OCI-LY3 (cell line): ENCODE measurements at regions not wholly inside any gene's neighbourhood (a gene's known extent, or its start where the extent isn't known, plus 50 kb on each side); places are given as distances from the start of the nearest gene placed in this dataset.

Experiments used
- H2AFZ ChIP-seq: fragments of 200-600, 300-600 bp; shearing (Covaris generic); 2 replicates; pipeline ENCODE4 v1.6.0; 2014; ENCODE audit warnings: antibody characterized with exemption, low read depth, low read length
- H3K27ac ChIP-seq: fragments of 200-600, 300-600 bp; sonication (generic); 2 replicates; pipeline ENCODE4 v1.5.1; 2014; ENCODE audit warnings: mild to moderate bottlenecking, low read length, moderate library complexity, mixed read lengths
- H3K27me3 ChIP-seq: fragments of 200-600, 300-600 bp; sonication (generic); 2 replicates; pipeline ENCODE4 v1.6.1; 2014; ENCODE audit warnings: low read depth, low read length, mixed read lengths
- H3K36me3 ChIP-seq: fragments of 200-600, 300-600 bp; sonication (generic); replicated peaks from 2 replicates; pipeline ENCODE3; 2014; ENCODE audit warnings: low read depth, low read length, mixed read lengths
- H3K4me1 ChIP-seq: fragments of 300-600, 200-600 bp; sonication (generic); 2 replicates; pipeline ENCODE4 v1.6.1; 2014; ENCODE audit warnings: low read length, mixed read lengths
- H3K4me2 ChIP-seq: fragments of 200-600, 300-600 bp; sonication (generic); 2 replicates; pipeline ENCODE4 v1.6.1; 2014; ENCODE audit warnings: low read length, mixed read lengths
- H3K4me3 ChIP-seq: fragments of 300-600, 200-600 bp; sonication (generic); 2 replicates; pipeline ENCODE4 v1.5.1; 2014; ENCODE audit warnings: antibody characterized with exemption, mild to moderate bottlenecking, low read length, moderate library complexity
- H3K79me2 ChIP-seq: fragments of 300-600, 200-600 bp; shearing (Covaris generic); 2 replicates; pipeline ENCODE4 v1.6.1; 2014; ENCODE audit warnings: mild to moderate bottlenecking, low read length, mixed read lengths
- H3K9ac ChIP-seq: fragments of 300-600, 200-600 bp; shearing (Covaris generic); 2 replicates; pipeline ENCODE4 v1.6.0; 2014; ENCODE audit warnings: mild to moderate bottlenecking, low read length, moderate library complexity
- H3K9me3 ChIP-seq: fragments of 200-600, 300-600 bp; shearing (Covaris generic); 2 replicates; pipeline ENCODE4 v1.6.1; 2014; ENCODE audit warnings: low read length, mixed read lengths; ENCODE audit not compliant: insufficient read depth
- H4K20me1 ChIP-seq: fragments of 200-600, 300-600 bp; sonication (generic); 2 replicates; pipeline ENCODE4 v1.6.1; 2016; ENCODE audit warnings: low read length, mixed read lengths; ENCODE audit not compliant: insufficient read depth
- EZH2phosphoT487 ChIP-seq: fragments of 200-600 bp; shearing (Covaris generic); IDR thresholded peaks from 2 replicates; pipeline ENCODE4 v1.6.1; 2018; ENCODE audit warnings: antibody characterized with exemption, mixed run types, low read depth
- TF ChIP-seq, protein P1 (sequence below): fragments of 200-600, 300-600 bp; sonication (generic); IDR thresholded peaks from 2 replicates; pipeline ENCODE4 v1.5.1; 2014; ENCODE audit warnings: antibody characterized with exemption, low read length, low read depth

DNA sequence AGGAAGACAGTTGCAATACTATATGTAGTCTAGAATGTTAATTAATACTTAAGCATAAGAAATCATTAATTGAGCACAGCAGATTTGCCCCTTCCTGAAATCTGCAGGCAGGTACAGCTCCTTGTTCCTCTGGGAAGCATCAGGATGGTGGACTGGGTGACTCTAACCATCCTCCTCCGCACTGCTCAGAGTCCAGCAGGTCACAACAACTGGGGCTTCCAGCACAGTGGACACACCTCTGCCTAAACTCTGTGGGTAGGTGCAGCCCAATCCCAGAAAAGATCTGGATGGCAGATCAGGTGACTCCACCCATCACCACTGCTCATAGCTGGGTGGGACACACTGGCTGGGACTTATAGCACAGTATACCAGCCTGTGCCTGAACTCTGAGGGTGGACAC is 189.9 kb upstream of the TMCO5A start:
- no peaks in the 10 kb centered on the region for H3K79me2 ChIP-seq
- no peak overlapping the region for H3K4me2 ChIP-seq
- TF ChIP-seq, protein P1, sequence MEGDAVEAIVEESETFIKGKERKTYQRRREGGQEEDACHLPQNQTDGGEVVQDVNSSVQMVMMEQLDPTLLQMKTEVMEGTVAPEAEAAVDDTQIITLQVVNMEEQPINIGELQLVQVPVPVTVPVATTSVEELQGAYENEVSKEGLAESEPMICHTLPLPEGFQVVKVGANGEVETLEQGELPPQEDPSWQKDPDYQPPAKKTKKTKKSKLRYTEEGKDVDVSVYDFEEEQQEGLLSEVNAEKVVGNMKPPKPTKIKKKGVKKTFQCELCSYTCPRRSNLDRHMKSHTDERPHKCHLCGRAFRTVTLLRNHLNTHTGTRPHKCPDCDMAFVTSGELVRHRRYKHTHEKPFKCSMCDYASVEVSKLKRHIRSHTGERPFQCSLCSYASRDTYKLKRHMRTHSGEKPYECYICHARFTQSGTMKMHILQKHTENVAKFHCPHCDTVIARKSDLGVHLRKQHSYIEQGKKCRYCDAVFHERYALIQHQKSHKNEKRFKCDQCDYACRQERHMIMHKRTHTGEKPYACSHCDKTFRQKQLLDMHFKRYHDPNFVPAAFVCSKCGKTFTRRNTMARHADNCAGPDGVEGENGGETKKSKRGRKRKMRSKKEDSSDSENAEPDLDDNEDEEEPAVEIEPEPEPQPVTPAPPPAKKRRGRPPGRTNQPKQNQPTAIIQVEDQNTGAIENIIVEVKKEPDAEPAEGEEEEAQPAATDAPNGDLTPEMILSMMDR = no peak
- TF ChIP-seq EZH2phosphoT487 = no peak
- no peaks in the 10 kb centered on the region for H3K9me3 ChIP-seq
- no peaks in the 10 kb centered on the region for H4K20me1 ChIP-seq
- H3K9ac ChIP-seq = no peak overlapping the region
- H3K27me3 ChIP-seq = no peaks in the 10 kb centered on the region
- H3K27ac ChIP-seq = no peak overlapping the region
- no peak overlapping the region for H3K4me3 ChIP-seq
- H3K4me1 ChIP-seq = no peaks in the 10 kb centered on the region
- no peak overlapping the region for H2AFZ ChIP-seq
- H3K36me3 ChIP-seq = no peaks in the 10 kb centered on the region

DNA sequence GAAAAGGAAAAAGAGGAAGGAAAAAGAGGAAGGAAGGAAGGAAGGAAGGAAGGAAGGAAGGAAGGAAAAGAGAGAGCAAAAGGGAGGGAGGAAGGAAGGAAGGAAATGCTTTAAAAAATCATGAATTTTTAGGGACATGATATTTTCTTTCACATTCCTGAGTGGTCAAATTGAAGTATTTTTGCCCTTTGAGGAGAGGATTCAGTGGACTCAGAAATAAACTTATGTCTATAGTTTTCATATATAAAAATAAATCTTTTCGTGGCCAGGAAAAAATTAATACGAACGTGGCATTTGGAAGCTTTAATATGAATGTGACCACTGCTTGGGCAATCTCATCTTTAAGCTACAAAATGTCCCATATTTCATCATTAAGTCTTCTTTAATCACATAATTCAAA is 183.0 kb upstream of the TMCO5A start:
- no peak overlapping the region for H3K9ac ChIP-seq

DNA sequence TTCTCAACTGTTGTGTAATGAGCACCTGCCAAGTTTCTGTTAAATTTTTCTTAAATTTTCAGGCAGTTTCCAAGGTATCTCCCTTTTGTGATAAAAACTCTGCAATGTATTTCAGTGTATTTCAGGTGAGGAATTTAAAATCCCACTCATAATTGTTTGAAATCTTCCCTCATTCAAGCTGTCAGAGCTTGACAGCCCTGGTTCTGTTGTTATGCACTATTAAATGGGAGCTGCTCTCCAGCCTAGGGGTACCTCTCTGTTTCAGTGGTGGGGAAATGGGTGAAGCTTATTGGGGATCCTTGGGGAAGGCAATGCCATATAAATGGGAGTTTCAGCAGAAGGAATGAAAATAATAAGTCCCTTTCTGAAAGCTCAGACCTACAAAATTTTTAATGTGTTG is 178.0 kb upstream of the TMCO5A start:
- Histone ChIP-seq H4K20me1 (no peaks in the 10 kb centered on the region), H3K79me2 (no peaks in the 10 kb centered on the region)
- TF ChIP-seq, protein P1 = no peak
- no peak for TF ChIP-seq EZH2phosphoT487

More for the DNA sequence above, 183.0 kb upstream of the TMCO5A start:
- Histone ChIP-seq H2AFZ (no peak overlapping the region), H4K20me1 (no peaks in the 10 kb centered on the region), H3K4me1 (no peaks in the 10 kb centered on the region), H3K4me2 (no peak overlapping the region), H3K27ac (no peak overlapping the region), H3K27me3 (no peaks in the 10 kb centered on the region), H3K9me3 (no peaks in the 10 kb centered on the region), H3K36me3 (no peaks in the 10 kb centered on the region), H3K79me2 (no peaks in the 10 kb centered on the region), H3K4me3 (no peak overlapping the region)
- TF ChIP-seq EZH2phosphoT487 = no peak
- TF ChIP-seq, protein P1 = no peak

DNA sequence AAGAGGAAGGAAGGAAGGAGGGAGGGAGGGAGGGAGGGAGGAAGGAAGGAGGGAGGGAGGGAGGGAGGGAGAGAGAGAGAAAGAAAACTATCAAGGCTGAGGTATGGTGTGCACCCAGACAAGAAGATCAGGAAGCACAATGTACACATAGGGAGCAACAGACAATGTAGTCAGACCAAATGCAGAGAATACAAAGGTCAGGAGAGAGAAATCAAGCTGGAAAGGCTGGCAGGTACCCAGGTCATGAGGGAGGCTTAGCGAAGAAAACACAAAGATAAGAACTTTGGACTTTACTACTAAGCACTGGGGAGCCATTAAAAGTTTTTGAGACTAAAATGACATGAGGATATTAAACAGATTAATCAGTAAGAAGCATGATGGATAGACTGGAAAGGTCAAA is 176.0 kb upstream of the TMCO5A start:
- Histone ChIP-seq H3K27me3 (no peaks in the 10 kb centered on the region), H3K9ac (no peak overlapping the region), H4K20me1 (no peaks in the 10 kb centered on the region), H3K36me3 (no peaks in the 10 kb centered on the region), H3K27ac (no peak overlapping the region), H3K79me2 (no peaks in the 10 kb centered on the region), H3K4me3 (no peak overlapping the region), H3K4me1 (no peaks in the 10 kb centered on the region), H3K4me2 (no peak overlapping the region), H2AFZ (no peak overlapping the region), H3K9me3 (no peaks in the 10 kb centered on the region)
- no peak for TF ChIP-seq EZH2phosphoT487
- TF ChIP-seq, protein P1 = no peak

More for the DNA sequence above, 178.0 kb upstream of the TMCO5A start:
- Histone ChIP-seq H3K4me1 (no peaks in the 10 kb centered on the region), H3K4me2 (no peak overlapping the region), H3K9me3 (no peaks in the 10 kb centered on the region), H3K27me3 (no peaks in the 10 kb centered on the region), H3K36me3 (no peaks in the 10 kb centered on the region), H2AFZ (no peak overlapping the region), H3K27ac (no peak overlapping the region), H3K9ac (no peak overlapping the region), H3K4me3 (no peak overlapping the region)
